ENCODE measurements at regions not wholly inside any gene's neighbourhood (a gene's known extent, or its start where the extent isn't known, plus 50 kb on each side); places are given as distances from the start of the nearest gene placed in this dataset.

- TF ChIP-seq YY1 (IDR thresholded peaks at IDR 0.05; ENCODE audit: insufficient read depth, insufficient read length) (no peak), ZNF274 (IDR thresholded peaks at IDR 0.05; ENCODE audit: low read depth, low read length) (no peak)
These were observed 323.5 kb downstream of the DAD1 start for GRCh38 chr14:22265319-22266141.

Measured in NT2/D1 (cell line).